Gastrocnemius medialis (tissue), 4 donors: ENCODE measurements at regions not wholly inside any gene's neighbourhood (a gene's known extent, or its start where the extent isn't known, plus 50 kb on each side); places are given as distances from the start of the nearest gene placed in this dataset.

Experiments
- CTCF ChIP-seq, 5 experiments: fragments of 450-650 bp in 3 of 5; fragments of 200-600 bp in 2 of 5; sonication (generic) in 2 of 5; IDR thresholded peaks in 4 of 5; conservative IDR thresholded peaks in 1 of 5; 1 replicate in 4 of 5; 2 replicates in 1 of 5; pipeline ENCODE4 v1.5.1; 2016 to 2019; ENCODE audit warnings: antibody characterized with exemption in 5 of 5, mild to moderate bottlenecking in 3 of 5, moderate library complexity in 3 of 5
- POLR2A ChIP-seq, 2 donors: fragments of 450-650 bp; IDR thresholded peaks; one replicate each; pipeline ENCODE4 v1.6.1; 2017; ENCODE audit warnings: antibody characterized with exemption in 2 of 2, mild to moderate bottlenecking in 2 of 2, moderate library complexity in 2 of 2

GRCh38 chr13:27014406-27015359 is 156.9 kb downstream of the USP12 start:
- TF ChIP-seq CTCF (IDR thresholded peaks at IDR 0.05 in 4 of 5, conservative IDR thresholded peaks at IDR 0.05 in 1 of 5) (no peak), POLR2A (IDR thresholded peaks at IDR 0.05) (no peak)
